SIG-M5 (cell line): ENCODE measurements at regions not wholly inside any gene's neighbourhood (a gene's known extent, or its start where the extent isn't known, plus 50 kb on each side); places are given as distances from the start of the nearest gene placed in this dataset.

Experiments
- DNase-seq: peaks from one replicate; lab custom pipeline; 2025; lab: John Stamatoyannopoulos, UW

DNA sequence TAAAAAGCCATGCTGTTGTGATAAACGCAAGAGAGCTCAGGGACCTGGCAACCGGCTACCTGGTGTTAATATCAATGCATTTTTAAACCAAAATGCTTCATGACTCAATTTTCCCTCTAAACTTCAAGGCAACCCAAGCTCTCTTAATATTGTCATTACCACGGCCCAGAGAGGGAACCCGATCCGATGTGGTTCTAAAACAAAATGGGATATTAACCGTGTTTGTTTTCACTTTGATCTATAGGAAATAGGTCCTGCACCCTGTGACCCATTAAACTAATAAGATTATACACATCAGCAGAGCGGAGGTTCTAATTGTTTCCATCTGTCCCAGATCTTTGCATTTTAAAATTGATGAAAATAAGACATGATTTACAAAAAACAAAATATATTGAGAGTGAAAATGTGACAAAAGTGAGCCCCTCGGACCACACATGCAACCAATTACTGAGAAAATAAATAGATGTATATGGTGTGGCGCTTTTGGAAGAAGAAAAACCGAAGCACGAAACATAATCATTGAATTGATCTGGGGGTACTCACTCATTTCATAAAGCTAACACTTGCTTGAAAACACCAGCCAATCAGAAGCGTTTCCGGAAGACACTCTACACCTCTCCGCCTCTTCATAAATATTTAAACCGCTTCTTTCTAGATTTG is 290.3 kb upstream of the NFE2L3 start:
- no peak for DNase-seq

DNA sequence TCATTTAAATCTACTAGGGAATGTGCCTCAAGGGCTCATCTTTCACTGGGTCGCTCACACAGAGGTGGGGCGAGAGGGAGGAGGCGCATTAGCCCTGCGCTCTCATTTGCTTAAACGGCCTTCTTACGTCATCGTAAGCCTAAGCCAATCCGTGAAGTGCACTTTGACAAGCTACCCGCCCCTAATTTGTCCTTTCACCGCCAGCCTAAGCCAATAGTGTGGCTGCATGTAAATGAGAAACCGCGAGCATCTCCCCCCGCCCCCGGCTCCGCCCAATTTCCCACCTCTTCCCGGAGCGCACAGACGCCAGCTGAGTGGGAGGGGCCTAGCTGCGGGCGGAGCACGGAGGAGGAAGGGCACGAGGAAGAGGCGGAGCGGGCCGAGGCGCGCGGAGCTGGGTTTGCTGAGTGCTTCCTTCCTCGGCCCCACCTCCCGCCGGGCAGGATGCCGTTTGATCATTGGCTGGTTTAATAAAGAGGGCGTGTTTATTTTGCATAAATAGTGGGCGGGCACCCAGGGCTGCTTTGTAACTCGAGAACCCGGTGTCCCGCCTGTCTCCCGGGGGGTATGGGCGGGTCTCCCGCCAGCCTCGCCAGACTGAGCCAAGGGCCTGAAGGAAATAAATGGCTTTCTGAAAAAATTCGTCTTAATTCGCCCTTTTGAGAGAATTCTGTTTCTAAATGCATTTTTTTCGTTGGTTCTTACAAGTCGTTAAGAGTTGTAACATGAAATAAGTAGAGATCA is 289.6 kb upstream of the NFE2L3 start:
- peak; percentile 100 for DNase-seq

DNA sequence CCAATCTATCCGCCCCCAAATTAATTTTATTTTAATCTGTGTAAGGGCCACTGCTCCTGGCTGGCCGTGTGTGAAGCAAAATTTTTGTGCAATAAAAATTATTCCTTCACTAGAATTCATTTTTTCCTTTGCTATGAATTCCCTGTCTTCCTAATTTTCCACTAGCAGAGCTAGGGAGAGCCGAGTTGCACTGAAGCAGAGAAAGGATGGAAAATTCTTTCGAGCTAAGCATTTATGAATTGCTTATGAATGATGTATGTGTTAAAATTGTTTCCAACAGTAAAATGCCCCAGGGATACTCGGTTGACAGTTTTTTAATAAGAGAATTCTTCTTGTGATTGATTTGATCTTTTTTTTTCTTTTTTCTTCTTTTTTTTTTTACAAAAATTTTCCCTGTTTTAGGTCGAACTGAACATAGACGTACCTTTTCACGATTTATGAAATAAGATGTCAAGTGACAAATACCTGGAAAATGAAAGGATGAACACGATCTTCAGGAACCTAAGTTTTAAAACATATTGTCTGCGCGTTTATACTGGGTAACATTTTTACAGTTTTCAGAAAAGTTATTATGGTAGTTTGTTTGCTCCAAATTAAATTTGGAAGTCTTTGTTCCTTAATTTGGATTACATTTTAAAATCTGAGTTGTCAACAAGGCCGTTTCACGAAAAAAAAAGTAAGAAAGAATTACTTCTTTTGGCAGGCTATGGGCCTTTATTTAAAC is 288.8 kb upstream of the NFE2L3 start:
- no peak for DNase-seq

DNA sequence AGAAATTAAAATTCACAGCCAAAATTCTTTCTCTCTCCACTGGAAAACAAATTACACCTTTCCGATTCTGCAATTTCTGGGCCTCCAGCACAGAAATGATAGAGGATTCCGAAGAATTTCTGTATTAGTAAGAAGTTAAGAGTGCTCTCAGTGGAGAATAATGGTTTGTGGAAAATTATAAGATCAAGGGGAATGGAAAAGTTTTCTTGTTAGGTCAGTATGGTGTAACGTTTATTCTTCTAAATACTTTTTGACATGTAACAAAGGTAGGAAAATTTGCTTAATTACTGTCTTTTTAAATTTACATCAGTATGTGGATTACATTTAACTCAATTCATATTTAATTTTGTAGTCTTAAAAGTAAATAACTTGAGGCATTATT is 288.3 kb upstream of the NFE2L3 start:
- no peak for DNase-seq

DNA sequence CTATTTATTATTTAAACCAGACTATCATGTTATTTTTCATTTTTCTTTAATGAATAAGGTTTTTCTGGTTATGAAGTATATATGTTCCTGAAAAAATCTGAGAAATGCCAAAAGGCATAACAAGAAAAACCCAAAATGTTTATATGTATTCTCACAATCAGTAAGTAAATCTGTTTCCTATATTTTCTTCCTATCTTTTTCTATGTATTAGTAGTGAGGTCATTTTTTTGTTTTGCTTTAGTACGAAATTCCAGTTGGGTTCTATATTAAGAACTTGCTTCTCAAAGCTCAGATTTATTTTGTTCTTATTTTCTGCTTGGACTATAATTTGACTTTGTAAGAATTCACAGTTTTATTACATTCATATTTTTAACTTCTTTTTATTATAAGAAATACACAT is 287.5 kb upstream of the NFE2L3 start:
- DNase-seq: no peak

DNA sequence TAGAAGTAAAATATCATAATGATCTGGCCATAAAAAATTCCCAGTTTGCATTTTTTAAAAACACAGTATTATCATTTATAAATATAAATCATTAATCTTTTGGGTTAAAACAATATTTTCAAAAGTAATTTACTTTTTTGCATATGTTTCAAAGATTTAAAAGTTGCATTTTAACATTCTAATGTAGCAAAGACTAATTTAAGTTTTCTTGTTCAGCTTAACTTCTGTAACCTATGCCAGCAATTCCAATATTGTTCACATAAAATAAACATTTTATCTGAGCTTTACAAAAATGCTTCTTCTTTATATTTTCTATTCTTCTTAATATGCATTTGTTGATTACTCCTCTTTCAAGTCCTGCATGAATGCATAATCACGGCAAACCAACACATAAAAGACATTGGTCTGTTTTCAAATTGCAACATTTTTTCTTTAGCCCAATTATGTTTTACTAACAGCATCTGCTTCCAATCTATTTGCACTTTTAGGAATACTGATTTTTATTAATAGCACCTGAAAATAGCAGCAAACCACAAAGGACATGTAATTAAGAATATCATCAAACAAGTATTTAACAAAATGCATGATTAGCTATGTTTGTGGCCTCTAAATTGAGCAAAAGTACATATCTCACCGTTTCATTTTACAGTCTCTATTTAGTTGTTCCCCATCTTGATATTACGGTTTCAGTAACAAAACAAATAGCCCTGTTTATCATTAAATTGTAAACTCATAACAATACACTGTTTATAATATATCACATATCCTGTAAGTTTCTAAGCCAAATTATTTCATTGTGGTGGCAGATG is 286.9 kb upstream of the NFE2L3 start:
- DNase-seq: no peak

DNA sequence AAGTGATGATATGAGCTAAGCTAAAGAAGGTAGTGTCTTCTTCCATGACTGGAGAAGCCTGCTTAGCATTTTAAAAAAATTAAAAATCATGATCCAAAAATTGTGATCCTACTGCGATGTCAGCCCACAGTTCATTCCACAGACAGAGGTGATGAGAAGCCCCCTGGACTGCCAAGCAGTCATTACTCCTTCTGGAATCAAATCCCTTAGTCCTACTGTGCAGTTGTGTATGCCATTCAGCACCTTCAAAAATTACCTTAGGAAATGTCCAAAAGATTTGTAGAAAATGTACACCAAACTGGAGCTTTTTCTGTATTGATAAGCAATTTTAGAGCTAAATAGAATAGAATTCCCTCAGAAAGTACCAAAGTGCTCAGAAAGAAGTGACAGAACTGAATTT is 283.5 kb upstream of the NFE2L3 start:
- DNase-seq: no peak

DNA sequence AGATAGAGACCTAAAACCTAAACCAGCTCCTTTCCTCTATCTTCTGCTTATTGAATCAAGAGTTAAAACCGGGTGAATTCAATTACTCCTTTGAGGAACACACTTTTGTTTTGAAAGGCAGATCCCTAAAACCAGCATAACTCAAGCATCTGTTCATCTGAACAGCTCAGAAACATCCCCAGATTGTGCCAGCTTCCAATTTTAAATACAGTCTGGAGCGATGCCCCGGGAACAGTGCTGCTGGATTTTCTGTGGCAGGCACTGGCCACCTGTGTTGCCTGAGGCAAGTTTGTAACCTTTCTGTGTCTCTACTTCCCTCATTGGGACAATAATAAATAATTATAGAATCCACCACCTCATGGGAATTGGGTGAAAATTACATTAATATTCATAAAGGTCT is 281.4 kb upstream of the NFE2L3 start:
- DNase-seq: no peak

DNA sequence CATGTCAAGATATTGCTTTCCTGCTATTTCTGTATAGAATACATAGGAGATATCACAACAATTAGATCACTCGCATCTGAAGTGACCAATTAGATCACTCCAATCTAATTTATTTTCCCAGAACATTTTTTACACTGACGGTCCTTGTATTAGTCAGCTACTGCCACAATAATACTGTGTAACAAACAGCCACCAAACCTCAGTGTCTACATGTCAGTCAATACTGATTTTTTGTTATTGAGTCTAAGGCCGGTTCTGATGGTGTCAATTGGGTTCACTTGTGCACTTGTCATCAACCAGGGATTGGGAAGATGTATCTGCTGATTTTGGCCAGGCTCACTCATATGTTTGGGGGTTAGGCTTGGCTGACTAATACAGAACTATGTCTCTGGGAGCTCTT is 275.9 kb upstream of the NFE2L3 start:
- no peak for DNase-seq

DNA sequence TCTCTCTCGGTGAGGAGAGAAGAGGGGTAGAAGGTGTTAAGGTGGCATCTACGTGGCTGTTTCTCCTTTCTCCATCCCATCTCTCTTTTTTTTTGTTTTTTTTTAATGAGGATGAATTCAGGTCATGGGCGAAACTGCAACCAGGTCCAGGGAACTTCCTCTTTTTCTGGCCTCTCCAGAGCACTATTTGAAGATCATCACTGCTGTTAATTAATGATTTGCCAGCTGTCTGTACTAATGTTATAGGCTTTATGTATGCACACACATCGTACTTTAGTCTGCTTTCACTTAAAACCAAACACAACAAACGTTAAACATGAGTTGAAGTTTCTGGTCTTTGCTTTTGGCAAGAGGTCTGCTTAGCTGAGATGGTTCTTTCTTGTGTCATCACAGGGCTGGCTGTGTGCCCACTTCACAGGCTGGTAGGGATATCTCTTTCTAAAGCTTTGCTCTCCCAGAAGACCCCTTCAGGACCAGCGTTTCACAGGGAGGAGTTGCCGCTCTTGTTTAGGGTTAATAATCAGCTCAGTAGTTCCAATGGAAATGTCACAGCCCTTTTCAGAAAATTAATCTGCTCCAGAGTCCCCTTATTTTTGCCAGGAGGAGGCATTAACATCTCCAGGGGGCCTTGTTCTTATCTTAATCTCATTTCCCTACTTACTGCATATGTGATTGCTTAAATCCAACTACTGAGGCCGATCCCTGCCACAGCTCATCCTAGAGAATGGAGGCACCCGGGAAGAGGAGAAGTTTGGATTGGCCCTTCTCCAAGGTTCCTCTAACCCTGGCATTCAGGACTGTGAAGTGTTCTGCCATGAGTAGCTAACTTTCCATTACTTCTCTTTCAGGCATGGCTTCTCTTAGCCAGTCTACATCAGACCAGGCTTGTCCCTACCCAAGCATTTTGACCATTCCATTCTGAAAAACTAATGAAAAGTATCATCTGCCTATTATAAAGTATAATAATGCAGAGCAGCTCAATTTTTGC is 273.9 kb upstream of the NFE2L3 start:
- DNase-seq: no peak

DNA sequence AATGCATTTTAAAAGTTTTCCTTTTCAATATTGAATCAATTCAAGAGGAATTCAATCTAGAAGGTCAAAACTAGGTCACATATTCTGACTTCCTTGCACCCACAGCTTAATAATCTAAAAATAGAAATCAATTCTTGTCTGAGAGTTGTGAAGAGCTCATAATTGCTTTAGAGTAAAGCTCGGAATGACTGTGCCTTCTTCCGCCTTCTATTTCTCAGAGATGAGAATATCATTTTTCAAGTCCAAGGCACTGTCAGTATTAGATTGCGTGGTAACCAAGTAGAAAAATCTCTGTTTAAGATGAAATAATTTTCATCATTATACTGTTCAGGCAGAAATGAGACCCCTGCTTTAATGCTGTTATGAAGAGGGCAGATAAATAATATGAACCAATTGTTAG is 272.2 kb upstream of the NFE2L3 start:
- no peak for DNase-seq

DNA sequence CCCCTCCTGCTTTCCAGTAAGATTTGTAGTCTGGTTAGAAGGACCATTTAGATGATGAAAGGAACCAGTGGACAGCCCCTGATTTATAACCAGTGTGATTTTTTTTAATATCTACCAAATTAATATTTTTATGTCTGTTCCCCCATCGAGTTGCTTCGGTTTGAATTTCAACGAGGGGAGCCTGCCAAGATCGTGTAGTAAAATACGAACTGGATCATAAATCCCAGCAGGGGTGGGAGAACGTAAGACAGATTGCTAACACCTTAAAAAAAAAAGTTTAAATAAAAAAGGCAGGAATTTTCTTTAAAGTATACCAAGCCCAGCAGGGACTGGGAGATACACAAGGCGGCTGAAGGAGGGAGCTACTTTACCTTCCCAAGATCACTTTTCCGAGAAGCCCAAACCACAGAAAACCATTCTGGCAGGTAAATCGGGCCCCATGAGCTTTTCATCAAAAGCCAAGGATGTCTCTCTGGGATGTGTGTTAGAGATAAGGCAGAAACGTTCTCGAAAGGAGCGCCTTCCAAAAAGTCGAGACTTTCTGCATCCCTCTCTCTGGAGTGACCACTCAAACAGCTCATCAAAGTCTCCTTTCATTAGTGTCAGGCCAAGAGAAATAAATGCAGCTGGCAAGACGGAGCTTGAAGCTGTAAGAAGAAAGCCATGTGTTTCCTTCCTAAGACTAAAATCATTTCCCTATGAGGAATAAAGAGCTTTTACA is 270.5 kb upstream of the NFE2L3 start:
- no peak for DNase-seq

DNA sequence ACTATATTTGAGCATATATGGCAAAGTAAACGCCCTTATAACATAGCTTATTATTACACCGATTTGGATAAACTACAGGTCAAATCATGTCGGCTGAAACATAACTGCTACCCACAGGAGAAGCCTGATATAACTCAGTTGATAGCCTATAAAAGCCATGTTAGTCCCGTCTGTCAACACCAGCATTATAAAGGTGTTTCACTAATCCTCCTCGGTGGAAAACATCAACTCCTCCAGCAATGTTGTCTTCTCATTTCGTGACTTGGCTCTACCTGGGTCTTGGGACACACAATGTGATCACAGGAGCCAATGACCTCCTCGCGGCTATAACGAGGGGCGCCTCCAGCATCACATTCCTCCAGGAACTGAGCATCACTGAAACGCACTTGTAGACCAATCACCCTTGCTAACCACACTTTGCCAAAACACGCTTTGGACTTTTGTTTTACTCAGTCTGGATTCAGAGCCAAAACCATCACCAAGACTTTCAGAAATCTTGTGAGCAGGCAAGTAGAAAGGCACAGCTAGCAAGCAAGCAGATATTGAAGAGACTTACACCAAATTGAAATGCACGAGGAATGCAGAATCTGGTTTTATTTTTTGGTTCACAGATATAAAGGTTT is 269.7 kb upstream of the NFE2L3 start:
- DNase-seq: no peak

DNA sequence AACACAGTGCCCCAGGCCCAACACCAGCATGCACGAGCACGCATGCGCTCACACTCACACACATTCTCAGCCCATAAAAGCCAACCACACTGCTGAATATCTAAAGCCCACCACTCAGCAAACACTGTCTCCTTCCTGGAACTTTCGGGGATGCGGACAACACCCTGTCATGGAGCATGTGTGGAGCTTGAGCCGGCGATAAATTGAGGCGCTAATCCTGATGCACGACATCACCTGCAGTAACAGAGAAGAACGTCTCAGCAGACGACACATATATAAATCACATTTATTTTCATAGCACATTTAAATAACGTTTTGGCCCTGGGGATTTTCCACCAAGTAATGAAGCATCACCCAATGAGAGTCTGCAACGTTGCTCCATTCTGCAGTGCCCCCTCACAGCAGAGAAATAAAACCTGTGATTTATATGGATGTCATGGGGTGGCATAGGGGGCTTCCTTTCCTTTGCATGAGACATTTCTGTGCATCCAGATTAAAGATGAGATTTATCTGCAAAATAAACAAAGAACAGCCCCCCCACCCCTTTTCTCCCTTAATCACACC is 267.7 kb upstream of the NFE2L3 start:
- DNase-seq: no peak

DNA sequence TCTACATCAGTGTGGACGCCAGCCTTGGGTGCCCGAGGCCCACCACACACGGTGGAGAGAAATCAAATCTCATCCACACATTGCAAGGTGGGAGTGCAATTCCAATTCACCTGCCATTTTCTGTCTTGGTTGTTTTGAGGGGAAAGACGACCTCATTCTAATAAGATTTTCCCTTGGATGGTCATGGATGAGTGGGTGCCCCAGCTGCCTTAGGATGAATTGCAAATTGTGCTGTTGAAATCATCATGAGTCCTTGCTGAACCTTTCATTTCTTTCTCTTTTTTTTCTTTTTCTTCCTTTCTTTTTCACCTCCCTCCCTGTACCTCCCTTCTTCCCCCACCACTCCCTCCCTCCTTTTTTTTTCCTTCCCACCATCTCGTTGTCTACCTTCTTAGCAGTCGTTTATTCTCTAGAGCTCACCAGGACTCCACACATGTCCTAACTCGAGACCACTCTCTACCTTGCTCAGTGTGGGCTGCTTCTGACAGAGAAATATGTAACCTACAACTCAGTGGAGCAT is 266.9 kb upstream of the NFE2L3 start:
- DNase-seq: no peak

DNA sequence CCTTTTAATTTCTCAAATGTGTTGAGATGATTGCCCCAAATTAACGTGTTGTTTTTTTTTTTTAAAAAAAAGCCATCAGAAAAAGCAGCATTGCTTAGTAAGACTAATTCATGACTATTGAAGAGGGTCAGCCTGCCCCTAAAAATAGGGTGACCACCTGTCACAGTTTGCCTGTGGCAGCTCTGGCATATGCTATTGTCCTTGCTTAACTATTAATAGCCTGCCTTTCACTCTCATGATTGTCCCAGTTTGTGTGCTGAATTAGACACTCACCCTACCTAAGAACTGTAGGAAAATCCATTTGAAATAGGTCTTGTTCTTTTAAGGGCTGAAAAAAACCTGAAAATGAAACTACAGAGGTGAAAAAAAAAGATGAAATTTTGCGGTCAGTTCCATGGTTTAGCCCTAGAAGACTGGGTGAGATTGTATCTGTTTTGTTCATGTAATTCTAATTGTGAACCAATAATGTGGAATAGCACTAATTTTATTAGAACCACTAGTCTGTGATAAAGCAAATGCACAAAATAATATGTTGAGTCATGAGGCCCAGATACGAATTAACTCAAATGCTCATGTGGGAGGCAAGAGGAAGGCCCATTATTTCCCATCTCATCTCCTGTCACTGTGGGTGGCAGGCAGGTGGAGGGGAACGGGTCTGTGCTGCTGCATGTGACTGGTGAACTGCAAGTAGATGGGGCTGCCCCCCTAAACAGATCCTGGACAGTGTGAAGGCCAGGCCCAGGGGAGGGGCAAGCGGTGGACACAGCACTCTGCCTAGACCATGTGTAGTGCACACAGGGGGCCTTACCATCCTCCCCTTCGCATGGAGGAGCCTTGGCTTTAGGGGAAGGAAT is 265.4 kb upstream of the NFE2L3 start:
- no peak for DNase-seq

DNA sequence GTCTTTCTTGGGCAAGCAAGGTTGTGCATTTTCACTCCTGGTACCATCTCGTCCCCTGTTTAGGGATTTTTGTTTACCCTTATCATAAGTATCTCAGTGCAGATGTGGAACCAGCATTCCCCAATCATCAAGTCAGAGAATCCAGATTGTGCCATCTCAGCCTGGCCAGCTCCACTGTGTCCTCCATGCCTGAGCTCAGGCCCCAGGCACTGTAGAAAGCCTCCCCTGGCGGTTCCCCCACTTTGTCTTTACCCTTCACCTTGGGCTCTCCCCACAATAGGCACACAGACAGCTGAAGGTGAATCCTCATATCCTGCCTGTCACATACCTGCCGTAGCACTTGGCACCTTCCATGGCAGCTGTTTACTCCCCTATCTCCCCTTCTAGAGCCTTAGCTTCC is 264.7 kb upstream of the NFE2L3 start:
- DNase-seq: no peak

DNA sequence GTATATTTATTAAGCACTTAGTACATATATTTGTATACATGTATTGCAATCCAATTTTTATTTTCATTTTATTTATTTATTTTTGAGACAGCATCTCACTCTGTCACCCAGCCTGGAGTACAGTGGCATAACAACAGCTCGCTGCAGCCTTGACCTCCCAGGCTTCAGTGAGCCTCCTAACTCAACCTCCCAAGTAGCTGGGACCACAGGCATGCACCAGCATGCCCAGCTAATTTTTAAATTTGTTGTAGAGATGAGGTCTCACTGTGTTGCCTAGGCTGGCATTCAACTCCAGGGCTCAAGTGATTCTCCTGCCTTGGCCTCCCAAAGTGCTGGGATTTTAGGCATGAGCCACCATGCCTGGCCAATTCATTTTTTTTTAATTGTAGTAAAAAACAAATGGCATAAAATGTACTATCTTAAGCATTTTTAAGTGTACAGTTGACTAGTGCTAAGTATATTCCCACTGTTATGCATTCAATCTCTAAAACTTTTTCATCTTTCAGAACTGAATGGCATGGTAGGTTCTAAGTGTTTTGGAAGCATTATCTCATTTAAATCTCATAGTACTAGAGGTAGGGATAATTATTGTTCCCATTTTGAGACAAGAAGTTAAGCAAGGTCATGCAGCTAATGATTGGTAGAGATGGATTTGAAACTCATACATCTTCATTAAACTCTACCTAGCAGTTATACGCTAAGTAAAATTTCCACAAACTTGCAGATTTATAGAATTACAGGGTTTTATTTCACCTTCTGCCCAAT is 264.0 kb upstream of the NFE2L3 start:
- no peak for DNase-seq
